GM19043 (cell line): ENCODE measurements at regions not wholly inside any gene's neighbourhood (a gene's known extent, or its start where the extent isn't known, plus 50 kb on each side); places are given as distances from the start of the nearest gene placed in this dataset.

Experiments
- ATAC-seq: cut with Tn5 transposase; IDR thresholded peaks from one replicate; pipeline ENCODE4 v1.9.1; 2021; ENCODE audit warnings: low read depth; ENCODE audit not compliant: unreplicated experiment

GRCh38 chr18:45167631-45168280, 447.5 kb upstream of the SLC14A2 start:
- no peak for ATAC-seq

- ATAC-seq, result no peak
Observed at GRCh38 chr18:45168866-45169600, 446.2 kb upstream of the SLC14A2 start.

GRCh38 chr18:45169610-45170009, 445.7 kb upstream of the SLC14A2 start:
- ATAC-seq, result no peak

- no peak for ATAC-seq
Observed at GRCh38 chr18:45171679-45172191, 443.5 kb upstream of the SLC14A2 start.

GRCh38 chr18:45173327-45173726, 441.9 kb upstream of the SLC14A2 start:
- ATAC-seq, result no peak

GRCh38 chr18:45173799-45174519, 441.3 kb upstream of the SLC14A2 start:
- peak; percentile 53 for ATAC-seq

GRCh38 chr18:45174629-45175136, 440.6 kb upstream of the SLC14A2 start:
- ATAC-seq, result no peak

GRCh38 chr18:45175511-45175910, 439.8 kb upstream of the SLC14A2 start:
- ATAC-seq, result no peak

GRCh38 chr18:45186832-45187231, 428.4 kb upstream of the SLC14A2 start:
- ATAC-seq, result no peak

GRCh38 chr18:45191795-45192194, 423.5 kb upstream of the SLC14A2 start:
- no peak for ATAC-seq

- ATAC-seq, result peak; percentile 98
Observed at GRCh38 chr18:45197526-45197970, 417.7 kb upstream of the SLC14A2 start.

GRCh38 chr18:45198526-45198925, 416.8 kb upstream of the SLC14A2 start:
- no peak for ATAC-seq

- ATAC-seq, result no peak
Observed at GRCh38 chr18:45201029-45201428, 414.2 kb upstream of the SLC14A2 start.

GRCh38 chr18:45201489-45201888, 413.8 kb upstream of the SLC14A2 start:
- ATAC-seq, result no peak

- no peak for ATAC-seq
Observed at GRCh38 chr18:45202061-45202460, 413.2 kb upstream of the SLC14A2 start.

- no peak for ATAC-seq
Observed at GRCh38 chr18:45203677-45204076, 411.6 kb upstream of the SLC14A2 start.

GRCh38 chr18:45207328-45207727, 407.9 kb upstream of the SLC14A2 start:
- ATAC-seq, result no peak

- no peak for ATAC-seq
Observed at GRCh38 chr18:45208164-45208563, 407.1 kb upstream of the SLC14A2 start.

GRCh38 chr18:45212181-45213039, 402.9 kb upstream of the SLC14A2 start:
- peak; percentile 99 for ATAC-seq

- peak; percentile 11 for ATAC-seq
Observed at GRCh38 chr18:45213040-45213333, 402.3 kb upstream of the SLC14A2 start.
